Gastrocnemius medialis (tissue), 4 donors: ENCODE measurements at regions not wholly inside any gene's neighbourhood (a gene's known extent, or its start where the extent isn't known, plus 50 kb on each side); places are given as distances from the start of the nearest gene placed in this dataset.

Experiments
- ATAC-seq, 2 donors: fragments of 150-250 bp; one replicate each; pipeline ENCODE4 v1.9.1; 2016
- DNase-seq, 2 donors: peaks; one replicate each; pipeline ENCODE4 v3.0.0-alpha.2; 2019
- H3K27ac ChIP-seq, 4 donors: fragments of 200-600 bp; sonication (generic); 1 replicate in 1 of 4; 2 replicates in 3 of 4; pipeline ENCODE4 v1.5.1; 2016 to 2018; ENCODE audit warnings: mild to moderate bottlenecking in 2 of 4, moderate library complexity in 1 of 4
- H3K27me3 ChIP-seq, 3 donors: fragments of 200-600 bp; sonication (generic) in 2 of 3; 1 replicate in 1 of 3; 2 replicates in 2 of 3; pipeline versions ENCODE4 v1.5.1 to v1.6.0; 2016 to 2019; ENCODE audit warnings: mild to moderate bottlenecking in 1 of 3, moderate library complexity in 1 of 3
- H3K36me3 ChIP-seq, 2 donors: fragments of 200-600 bp; sonication (generic) in 1 of 2; one replicate each; pipeline ENCODE4 v1.5.1; 2017 to 2018
- H3K4me1 ChIP-seq, 2 donors: fragments of 200-600 bp; sonication (generic) in 1 of 2; one replicate each; pipeline ENCODE4 v1.5.1; 2016 to 2017; ENCODE audit warnings: mild to moderate bottlenecking in 2 of 2
- H3K4me3 ChIP-seq, 4 donors: fragments of 200-600 bp; sonication (generic) in 3 of 4; 1 replicate in 1 of 4; 2 replicates in 3 of 4; pipeline ENCODE4 v1.5.1; 2016 to 2019; ENCODE audit warnings: mild to moderate bottlenecking in 2 of 4
- H3K9me3 ChIP-seq, 3 donors: fragments of 200-600 bp; sonication (generic) in 2 of 3; 1 replicate in 1 of 3; 2 replicates in 2 of 3; pipeline ENCODE4 v1.5.1; 2016 to 2019
- CTCF ChIP-seq, 5 experiments: fragments of 450-650 bp in 3 of 5; fragments of 200-600 bp in 2 of 5; sonication (generic) in 2 of 5; IDR thresholded peaks in 4 of 5; conservative IDR thresholded peaks in 1 of 5; 1 replicate in 4 of 5; 2 replicates in 1 of 5; pipeline ENCODE4 v1.5.1; 2016 to 2019; ENCODE audit warnings: antibody characterized with exemption in 5 of 5, mild to moderate bottlenecking in 3 of 5, moderate library complexity in 3 of 5
- POLR2A ChIP-seq, 2 donors: fragments of 450-650 bp; IDR thresholded peaks; one replicate each; pipeline ENCODE4 v1.6.1; 2017; ENCODE audit warnings: antibody characterized with exemption in 2 of 2, mild to moderate bottlenecking in 2 of 2, moderate library complexity in 2 of 2
- in situ Hi-C, 4 donors: fragments of 200-750 bp; cut with MboI; loops; one replicate each; pipeline versions ENCODE4 v1.15.0 to v1.8.0; 2017; ENCODE audit warnings: low sequenced_read_pairs in 4 of 4
- intact Hi-C: fragments of 100-400 bp; cut with DNase I; formaldehyde crosslinking; loops from one replicate; pipeline ENCODE4 v1.15.1; 2023; ENCODE audit warnings: low total_unique reads

DNA sequence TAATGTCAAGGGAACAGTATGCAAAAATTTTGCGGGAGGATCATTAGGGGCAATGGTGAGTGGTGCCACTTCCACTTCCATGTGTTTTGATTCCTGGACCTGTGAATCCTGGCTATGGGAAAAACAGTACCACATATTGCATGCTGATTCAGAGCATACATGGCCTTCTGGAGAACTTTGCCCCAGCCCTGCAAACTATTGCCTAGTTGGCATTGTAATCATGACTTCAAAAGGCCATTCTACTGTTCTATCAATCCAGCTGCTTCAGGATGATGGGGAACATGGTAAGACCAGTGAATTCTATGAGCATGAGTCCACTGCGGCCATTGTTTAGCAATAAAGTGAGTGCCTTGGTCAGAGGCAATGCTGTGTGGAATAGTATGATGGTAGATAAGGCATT is 75.3 kb upstream of the ZC3H15 start:
- no peak overlapping the region for H3K4me3 ChIP-seq
- DNase-seq: no peak
- H3K36me3 ChIP-seq: no peaks in the 10 kb centered on the region
- no peak overlapping the region for H3K27ac ChIP-seq
- in situ Hi-C loops (no loop called here), intact Hi-C loops (no loop called here)
- H3K27me3 ChIP-seq: no peaks in the 10 kb centered on the region
- H3K9me3 ChIP-seq: no peaks in the 10 kb centered on the region
- H3K4me1 ChIP-seq: no peaks in the 10 kb centered on the region
- no peak for ATAC-seq
- TF ChIP-seq POLR2A (IDR thresholded peaks at IDR 0.05) (no peak), CTCF (IDR thresholded peaks at IDR 0.05 in 4 of 5, conservative IDR thresholded peaks at IDR 0.05 in 1 of 5) (no peak)

DNA sequence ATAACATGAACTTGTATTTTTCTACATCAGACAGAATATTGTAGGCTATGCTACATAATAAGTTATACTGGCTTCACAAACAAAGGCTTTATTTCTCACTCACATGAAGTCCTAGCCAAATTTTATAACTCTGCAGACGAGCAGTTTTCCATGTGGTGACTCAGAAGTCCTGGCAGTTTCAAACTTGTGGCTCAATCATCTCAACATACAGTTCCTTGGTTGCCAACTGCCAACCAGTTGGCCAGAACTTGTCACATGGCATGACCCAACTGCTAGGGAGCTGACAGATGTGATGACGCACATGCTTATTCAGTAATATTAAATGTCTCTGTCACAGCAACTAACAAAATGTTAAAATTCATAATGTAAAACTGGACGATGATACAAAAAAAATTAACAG is 63.8 kb upstream of the ZC3H15 start:
- intact Hi-C loops: no loop called here
- Histone ChIP-seq H3K27me3 (no peaks in the 10 kb centered on the region), H3K9me3 (no peaks in the 10 kb centered on the region), H3K4me3 (no peak overlapping the region), H3K27ac (peak overlapping the region in 2 of 4 donors; percentile 23 to 40), H3K36me3 (no peaks in the 10 kb centered on the region), H3K4me1 (peaks cover 4% of the 10 kb centered on the region in 2 donors)
- peak; percentile 40 to 85 for DNase-seq
- TF ChIP-seq CTCF (IDR thresholded peaks at IDR 0.05 in 4 of 5, conservative IDR thresholded peaks at IDR 0.05 in 1 of 5) (no peak), POLR2A (IDR thresholded peaks at IDR 0.05) (no peak)
- in situ Hi-C loops: no loop called here
- peak; percentile 97 to 100 for ATAC-seq

DNA sequence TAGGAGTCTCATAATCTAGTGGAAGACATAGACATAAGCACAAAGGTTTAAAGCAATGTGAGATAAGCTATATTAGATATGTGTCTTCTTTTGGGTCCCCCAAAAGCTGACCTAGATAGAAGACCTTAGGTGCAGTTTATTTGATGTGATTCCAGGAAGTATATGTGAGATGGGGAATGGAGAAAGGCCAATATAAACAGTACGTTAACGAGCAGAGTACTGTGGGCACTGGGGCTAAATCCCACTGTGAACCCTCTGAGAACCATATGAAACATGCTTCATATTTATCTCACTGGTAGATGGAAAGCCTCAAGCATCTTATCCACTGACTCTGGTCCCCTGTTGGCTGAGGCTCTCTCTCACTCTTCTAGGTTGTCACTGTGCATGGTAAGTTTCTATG is 62.6 kb upstream of the ZC3H15 start:
- H3K4me1 ChIP-seq: peaks cover 4% of the 10 kb centered on the region in 2 donors
- no peaks in the 10 kb centered on the region for H3K36me3 ChIP-seq
- H3K27me3 ChIP-seq: no peaks in the 10 kb centered on the region
- no peaks in the 10 kb centered on the region for H3K9me3 ChIP-seq
- ATAC-seq (no peak), DNase-seq (no peak)
- in situ Hi-C loops: no loop called here
- peak overlapping the region in 2 of 4 donors; percentile 11 to 23 for H3K27ac ChIP-seq
- intact Hi-C loops: no loop called here
- TF ChIP-seq CTCF (IDR thresholded peaks at IDR 0.05 in 4 of 5, conservative IDR thresholded peaks at IDR 0.05 in 1 of 5) (no peak), POLR2A (IDR thresholded peaks at IDR 0.05) (no peak)
- H3K4me3 ChIP-seq: no peak overlapping the region

GRCh38 chr2:186424265-186424664 is 61.8 kb upstream of the ZC3H15 start:
- ATAC-seq (no peak), DNase-seq (no peak)
- in situ Hi-C loops: no loop called here

More at GRCh38 chr2:186424265-186424664, 61.8 kb upstream of the ZC3H15 start:
- Histone ChIP-seq H3K4me3 (no peak overlapping the region), H3K36me3 (no peaks in the 10 kb centered on the region), H3K27me3 (no peaks in the 10 kb centered on the region), H3K9me3 (no peaks in the 10 kb centered on the region), H3K4me1 (peaks cover 4% of the 10 kb centered on the region in 2 donors), H3K27ac (no peak overlapping the region)
- intact Hi-C loops: no loop called here
- TF ChIP-seq POLR2A (IDR thresholded peaks at IDR 0.05): no peak
- no peak for TF ChIP-seq CTCF (IDR thresholded peaks at IDR 0.05 in 4 of 5, conservative IDR thresholded peaks at IDR 0.05 in 1 of 5)
